ENCODE measurements at regions not wholly inside any gene's neighbourhood (a gene's known extent, or its start where the extent isn't known, plus 50 kb on each side); places are given as distances from the start of the nearest gene placed in this dataset.

DNA sequence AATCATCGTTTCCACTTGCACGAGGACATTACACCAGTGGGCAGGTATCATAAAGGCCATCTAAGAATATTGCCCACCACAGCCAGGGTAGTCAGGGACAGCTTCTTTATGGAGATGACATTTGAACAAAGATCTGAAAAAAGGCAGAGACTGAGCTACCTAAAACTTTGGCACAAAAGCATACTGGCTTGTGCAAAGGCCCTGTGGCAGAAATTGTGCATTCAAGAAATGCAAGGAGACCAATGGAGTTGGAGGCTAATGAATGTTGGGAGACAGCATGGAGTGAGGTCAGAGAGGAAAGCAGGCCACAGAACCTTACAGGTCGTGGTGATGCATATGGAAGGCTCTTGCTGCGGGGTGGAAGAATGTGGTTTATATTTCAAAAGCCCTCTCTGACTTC is 578.5 kb downstream of the BNC2 start (continued):
- TF ChIP-seq, protein P1, sequence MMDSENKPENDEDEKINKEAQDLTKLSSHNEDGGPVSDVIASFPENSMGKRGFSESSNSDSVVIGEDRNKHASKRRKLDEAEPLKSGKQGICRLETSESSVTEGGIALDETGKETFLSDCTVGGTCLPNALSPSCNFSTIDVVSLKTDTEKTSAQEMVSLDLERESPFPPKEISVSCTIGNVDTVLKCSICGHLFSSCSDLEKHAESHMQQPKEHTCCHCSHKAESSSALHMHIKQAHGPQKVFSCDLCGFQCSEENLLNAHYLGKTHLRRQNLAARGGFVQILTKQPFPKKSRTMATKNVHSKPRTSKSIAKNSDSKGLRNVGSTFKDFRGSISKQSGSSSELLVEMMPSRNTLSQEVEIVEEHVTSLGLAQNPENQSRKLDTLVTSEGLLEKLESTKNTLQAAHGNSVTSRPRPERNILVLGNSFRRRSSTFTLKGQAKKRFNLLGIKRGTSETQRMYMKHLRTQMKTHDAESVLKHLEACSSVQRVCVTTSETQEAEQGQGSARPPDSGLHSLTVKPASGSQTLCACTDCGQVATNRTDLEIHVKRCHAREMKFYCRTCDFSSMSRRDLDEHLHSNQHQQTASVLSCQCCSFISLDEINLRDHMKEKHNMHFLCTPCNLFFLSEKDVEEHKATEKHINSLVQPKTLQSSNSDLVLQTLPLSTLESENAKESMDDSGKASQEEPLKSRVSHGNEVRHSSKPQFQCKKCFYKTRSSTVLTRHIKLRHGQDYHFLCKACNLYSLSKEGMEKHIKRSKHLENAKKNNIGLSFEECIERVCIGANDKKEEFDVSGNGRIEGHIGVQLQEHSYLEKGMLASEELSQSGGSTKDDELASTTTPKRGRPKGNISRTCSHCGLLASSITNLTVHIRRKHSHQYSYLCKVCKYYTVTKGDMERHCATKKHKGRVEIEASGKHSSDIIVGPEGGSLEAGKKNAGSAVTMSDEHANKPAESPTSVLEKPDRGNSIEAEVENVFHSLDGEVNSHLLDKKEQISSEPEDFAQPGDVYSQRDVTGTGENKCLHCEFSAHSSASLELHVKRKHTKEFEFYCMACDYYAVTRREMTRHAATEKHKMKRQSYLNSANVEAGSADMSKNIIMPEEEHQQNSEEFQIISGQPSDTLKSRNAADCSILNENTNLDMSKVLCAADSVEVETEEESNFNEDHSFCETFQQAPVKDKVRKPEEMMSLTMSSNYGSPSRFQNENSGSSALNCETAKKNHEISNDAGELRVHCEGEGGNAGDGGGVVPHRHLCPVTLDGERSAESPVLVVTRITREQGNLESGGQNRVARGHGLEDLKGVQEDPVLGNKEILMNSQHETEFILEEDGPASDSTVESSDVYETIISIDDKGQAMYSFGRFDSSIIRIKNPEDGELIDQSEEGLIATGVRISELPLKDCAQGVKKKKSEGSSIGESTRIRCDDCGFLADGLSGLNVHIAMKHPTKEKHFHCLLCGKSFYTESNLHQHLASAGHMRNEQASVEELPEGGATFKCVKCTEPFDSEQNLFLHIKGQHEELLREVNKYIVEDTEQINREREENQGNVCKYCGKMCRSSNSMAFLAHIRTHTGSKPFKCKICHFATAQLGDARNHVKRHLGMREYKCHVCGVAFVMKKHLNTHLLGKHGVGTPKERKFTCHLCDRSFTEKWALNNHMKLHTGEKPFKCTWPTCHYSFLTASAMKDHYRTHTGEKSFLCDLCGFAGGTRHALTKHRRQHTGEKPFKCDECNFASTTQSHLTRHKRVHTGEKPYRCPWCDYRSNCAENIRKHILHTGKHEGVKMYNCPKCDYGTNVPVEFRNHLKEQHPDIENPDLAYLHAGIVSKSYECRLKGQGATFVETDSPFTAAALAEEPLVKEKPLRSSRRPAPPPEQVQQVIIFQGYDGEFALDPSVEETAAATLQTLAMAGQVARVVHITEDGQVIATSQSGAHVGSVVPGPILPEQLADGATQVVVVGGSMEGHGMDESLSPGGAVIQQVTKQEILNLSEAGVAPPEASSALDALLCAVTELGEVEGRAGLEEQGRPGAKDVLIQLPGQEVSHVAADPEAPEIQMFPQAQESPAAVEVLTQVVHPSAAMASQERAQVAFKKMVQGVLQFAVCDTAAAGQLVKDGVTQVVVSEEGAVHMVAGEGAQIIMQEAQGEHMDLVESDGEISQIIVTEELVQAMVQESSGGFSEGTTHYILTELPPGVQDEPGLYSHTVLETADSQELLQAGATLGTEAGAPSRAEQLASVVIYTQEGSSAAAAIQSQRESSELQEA (IDR thresholded peaks at IDR 0.05; ENCODE audit: low read depth): no peak

DNA sequence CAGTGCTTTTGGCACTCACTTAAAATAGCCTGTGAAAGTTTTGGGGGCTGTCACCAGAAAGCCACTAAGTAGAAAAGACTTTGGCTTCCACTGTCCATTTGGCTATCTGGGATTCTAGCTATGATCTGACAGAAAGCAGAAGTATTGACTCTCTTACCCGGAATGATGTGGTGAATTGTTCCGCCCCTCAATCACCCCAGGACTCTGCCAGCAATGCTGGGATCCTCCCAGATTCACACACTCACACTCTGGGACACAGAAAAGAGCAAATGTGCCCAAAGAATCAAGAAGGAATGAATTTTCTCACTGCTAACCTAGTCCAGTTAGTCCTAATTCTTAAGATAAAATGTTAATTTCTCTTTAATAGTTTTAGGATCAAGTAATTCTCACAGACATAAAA is 576.9 kb downstream of the BNC2 start:
- no peak overlapping the region for H3K9ac ChIP-seq (ENCODE audit: insufficient read depth in 1 of 2, low read depth in 2 of 2, low read length in 2 of 2)
- ChIA-PET POLR2A (interaction anchor here (0.6 kb wide), 2 partner anchors 12 kb away, joined by 3 to 5 read pairs; no protein-coding TSS in a partner anchor), CTCF (ENCODE audit: low intra/inter-chr PET ratio) (no interaction called here)
- no peaks in the 10 kb centered on the region for H3K36me3 ChIP-seq (ENCODE audit: control insufficient read depth, insufficient read depth, low read length)
- FAIRE-seq (no peak), ATAC-seq (no peak), DNase-seq (ENCODE audit: extremely low read depth in 1 of 4, low spot score in 3 of 4) (no peak)
- no peaks in the 10 kb centered on the region for H3K79me2 ChIP-seq (ENCODE audit: control insufficient read depth, insufficient read depth, low read length)
- no peaks in the 10 kb centered on the region for H4K20me1 ChIP-seq (replicated peaks; ENCODE audit: control insufficient read depth, insufficient read depth, low read length)
- in situ Hi-C loops (cut with MboI) (no loop called here), intact Hi-C loops (cut with micrococcal nuclease) (no loop called here)
- H3K9me1 ChIP-seq (ENCODE audit: control insufficient read depth, insufficient read depth, low read length): no peaks in the 10 kb centered on the region
- H2AFZ ChIP-seq (ENCODE audit: low read depth, low read length): no peak overlapping the region
- H3K9me3 ChIP-seq (replicated peaks; ENCODE audit: control insufficient read depth, insufficient read depth, low read depth, low read length): no peaks in the 10 kb centered on the region
- H3K4me3 ChIP-seq: no peak overlapping the region
- no TSS peak for BruUV-seq (replicated peaks)
- no peak overlapping the region for H3K27ac ChIP-seq (ENCODE audit: extremely low read depth, low read depth, low read length)
- no peaks in the 10 kb centered on the region for H3K27me3 ChIP-seq (ENCODE audit: control insufficient read depth in 2 of 2, insufficient read depth in 2 of 2, low read length in 2 of 2)
- no peaks in the 10 kb centered on the region for H3K4me1 ChIP-seq (replicated peaks in 1 of 2; ENCODE audit: control insufficient read depth in 2 of 2, insufficient read depth in 2 of 2, low read length in 2 of 2)
- 0% methylated on average over 1 of the region's 2 CpGs for WGBS (ENCODE audit: insufficient coverage, low coverage, missing lambda C conversion rate)
- no peak overlapping the region for H3K4me2 ChIP-seq (ENCODE audit: insufficient read depth, low read length)
- TF ChIP-seq HDAC1 (IDR thresholded peaks at IDR 0.05) (no peak), ZNF76 (CRISPR knock-in tag; IDR thresholded peaks at IDR 0.05; ENCODE audit: borderline replicate concordance) (no peak), ELF4 (CRISPR knock-in tag; IDR thresholded peaks at IDR 0.05) (no peak), ZNF175 (CRISPR knock-in tag; IDR thresholded peaks at IDR 0.05; ENCODE audit: low read depth) (no peak), MBD2 (IDR thresholded peaks at IDR 0.05; ENCODE audit: borderline replicate concordance, low read depth) (no peak), MECOM (CRISPR knock-in tag; IDR thresholded peaks at IDR 0.05) (no peak)
- TF ChIP-seq, protein P2, sequence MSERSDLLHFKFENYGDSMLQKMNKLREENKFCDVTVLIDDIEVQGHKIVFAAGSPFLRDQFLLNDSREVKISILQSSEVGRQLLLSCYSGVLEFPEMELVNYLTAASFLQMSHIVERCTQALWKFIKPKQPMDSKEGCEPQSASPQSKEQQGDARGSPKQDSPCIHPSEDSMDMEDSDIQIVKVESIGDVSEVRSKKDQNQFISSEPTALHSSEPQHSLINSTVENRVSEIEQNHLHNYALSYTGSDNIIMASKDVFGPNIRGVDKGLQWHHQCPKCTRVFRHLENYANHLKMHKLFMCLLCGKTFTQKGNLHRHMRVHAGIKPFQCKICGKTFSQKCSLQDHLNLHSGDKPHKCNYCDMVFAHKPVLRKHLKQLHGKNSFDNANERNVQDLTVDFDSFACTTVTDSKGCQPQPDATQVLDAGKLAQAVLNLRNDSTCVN (CRISPR knock-in tag; IDR thresholded peaks at IDR 0.05): no peak
- TF ChIP-seq, protein P3, sequence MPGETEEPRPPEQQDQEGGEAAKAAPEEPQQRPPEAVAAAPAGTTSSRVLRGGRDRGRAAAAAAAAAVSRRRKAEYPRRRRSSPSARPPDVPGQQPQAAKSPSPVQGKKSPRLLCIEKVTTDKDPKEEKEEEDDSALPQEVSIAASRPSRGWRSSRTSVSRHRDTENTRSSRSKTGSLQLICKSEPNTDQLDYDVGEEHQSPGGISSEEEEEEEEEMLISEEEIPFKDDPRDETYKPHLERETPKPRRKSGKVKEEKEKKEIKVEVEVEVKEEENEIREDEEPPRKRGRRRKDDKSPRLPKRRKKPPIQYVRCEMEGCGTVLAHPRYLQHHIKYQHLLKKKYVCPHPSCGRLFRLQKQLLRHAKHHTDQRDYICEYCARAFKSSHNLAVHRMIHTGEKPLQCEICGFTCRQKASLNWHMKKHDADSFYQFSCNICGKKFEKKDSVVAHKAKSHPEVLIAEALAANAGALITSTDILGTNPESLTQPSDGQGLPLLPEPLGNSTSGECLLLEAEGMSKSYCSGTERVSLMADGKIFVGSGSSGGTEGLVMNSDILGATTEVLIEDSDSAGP (CRISPR knock-in tag; IDR thresholded peaks at IDR 0.05): no peak

Data from K562 (cell line).